Left ventricle myocardium inferior (tissue), 1 donor: ENCODE measurements at regions not wholly inside any gene's neighbourhood (a gene's known extent, or its start where the extent isn't known, plus 50 kb on each side); places are given as distances from the start of the nearest gene placed in this dataset.
"Not testable (repeated sequence)": the region's sequence is repeated elsewhere in the genome, so short reads cannot be mapped to it uniquely, and the experiment has no call there.

Source experiments
- DNase-seq: peaks from one replicate; pipeline ENCODE4 v3.0.0-alpha.2; 2020
- H3K27ac ChIP-seq: fragments of 200-600 bp; replicated peaks from 2 replicates; pipeline ENCODE4 v1.8.0; 2021
- H3K27me3 ChIP-seq: fragments of 200-600 bp; 2 replicates; pipeline ENCODE4 v1.8.0; 2021; ENCODE audit warnings: low read depth
- H3K36me3 ChIP-seq: fragments of 200-600 bp; 2 replicates; pipeline ENCODE4 v1.8.0; 2021
- H3K4me1 ChIP-seq: fragments of 200-600 bp; 2 replicates; pipeline ENCODE4 v1.8.0; 2021
- H3K4me3 ChIP-seq: fragments of 200-600 bp; 2 replicates; pipeline ENCODE4 v1.8.0; 2021; ENCODE audit warnings: mild to moderate bottlenecking, moderate library complexity
- H3K9me3 ChIP-seq: fragments of 200-600 bp; replicated peaks from 2 replicates; pipeline ENCODE4 v1.8.0; 2021
- CTCF ChIP-seq: fragments of 200-600 bp; IDR thresholded peaks from 2 replicates; pipeline ENCODE4 v1.8.0; 2021; ENCODE audit warnings: antibody characterized with exemption, mild to moderate bottlenecking, borderline replicate concordance
- intact Hi-C: fragments of 100-400 bp; cut with micrococcal nuclease; formaldehyde crosslinking; loops from one replicate; pipeline ENCODE4 v1.11.0; 2022
- donor health status: DM: no; HTN: yes; CAD: no; lungs with severe emphysema.

GRCh38 chr2:217349251-217349650 is 489.4 kb upstream of the TNP1 start:
- Histone ChIP-seq H3K27ac (no peak overlapping the region), H3K4me1 (no peaks in the 10 kb centered on the region), H3K9me3 (peaks cover 19% of the 10 kb centered on the region), H3K27me3 (no peaks in the 10 kb centered on the region), H3K36me3 (no peaks in the 10 kb centered on the region), H3K4me3 (no peak overlapping the region)
- intact Hi-C loops: no loop called here
- TF ChIP-seq CTCF: no peak
- DNase-seq: no peak

- H3K36me3 ChIP-seq, H3K27ac ChIP-seq, H3K27me3 ChIP-seq, H3K4me3 ChIP-seq, H3K4me1 ChIP-seq, intact Hi-C loops, DNase-seq: not testable (repeated sequence)
- H3K9me3 ChIP-seq: peaks cover 19% of the 10 kb centered on the region
Measured at GRCh38 chr2:217347630-217348029, 487.8 kb upstream of the TNP1 start.

- H3K27ac ChIP-seq, H3K4me1 ChIP-seq, H3K4me3 ChIP-seq, H3K36me3 ChIP-seq, DNase-seq, intact Hi-C loops, H3K27me3 ChIP-seq: not testable (repeated sequence)
- peaks cover 19% of the 10 kb centered on the region for H3K9me3 ChIP-seq
Measured at GRCh38 chr2:217346043-217346442, 486.2 kb upstream of the TNP1 start.

- intact Hi-C loops: no loop called here
- DNase-seq: no peak
- Histone ChIP-seq H3K4me3 (no peak overlapping the region), H3K27ac (no peak overlapping the region), H3K36me3 (no peaks in the 10 kb centered on the region), H3K27me3 (no peaks in the 10 kb centered on the region), H3K4me1 (no peaks in the 10 kb centered on the region), H3K9me3 (no peaks in the 10 kb centered on the region)
- TF ChIP-seq CTCF: no peak
Measured at GRCh38 chr2:217340899-217341298, 481.0 kb upstream of the TNP1 start.

GRCh38 chr2:217340176-217340575 is 480.3 kb upstream of the TNP1 start:
- Histone ChIP-seq H3K4me1 (no peaks in the 10 kb centered on the region), H3K27me3 (no peaks in the 10 kb centered on the region), H3K9me3 (no peaks in the 10 kb centered on the region), H3K36me3 (no peaks in the 10 kb centered on the region), H3K27ac (peak overlapping the region; percentile 53), H3K4me3 (no peak overlapping the region)
- TF ChIP-seq CTCF: no peak
- no peak for DNase-seq
- intact Hi-C loops: no loop called here

GRCh38 chr2:217339753-217340152 is 479.9 kb upstream of the TNP1 start:
- Histone ChIP-seq H3K4me3 (no peak overlapping the region), H3K36me3 (no peaks in the 10 kb centered on the region), H3K27me3 (no peaks in the 10 kb centered on the region), H3K9me3 (no peaks in the 10 kb centered on the region), H3K4me1 (no peaks in the 10 kb centered on the region), H3K27ac (peak overlapping the region; percentile 53)
- TF ChIP-seq CTCF: no peak
- intact Hi-C loops: no loop called here
- DNase-seq: no peak

GRCh38 chr2:217338306-217338916 is 478.5 kb upstream of the TNP1 start:
- Histone ChIP-seq H3K4me3 (no peak overlapping the region), H3K27ac (peak overlapping the region; percentile 53), H3K9me3 (no peaks in the 10 kb centered on the region), H3K27me3 (no peaks in the 10 kb centered on the region), H3K36me3 (no peaks in the 10 kb centered on the region), H3K4me1 (no peaks in the 10 kb centered on the region)
- intact Hi-C loops: no loop called here
- TF ChIP-seq CTCF: no peak
- no peak for DNase-seq
